ENCODE measurements at regions not wholly inside any gene's neighbourhood (a gene's known extent, or its start where the extent isn't known, plus 50 kb on each side); places are given as distances from the start of the nearest gene placed in this dataset.
A peak's percentile ranks its signal among the peaks of the same experiment; 100 is the strongest.

- DNase-seq (ENCODE audit: low spot score) = no peak
Measured at GRCh38 chr4:3343358-3343757, 50.5 kb downstream of the RGS12 start.

GRCh38 chr4:3344104-3344503, 51.3 kb downstream of the RGS12 start:
- DNase-seq (ENCODE audit: low spot score) = no peak

GRCh38 chr4:3344596-3344995, 51.8 kb downstream of the RGS12 start:
- peak; percentile 43 for DNase-seq (ENCODE audit: low spot score)

DNA sequence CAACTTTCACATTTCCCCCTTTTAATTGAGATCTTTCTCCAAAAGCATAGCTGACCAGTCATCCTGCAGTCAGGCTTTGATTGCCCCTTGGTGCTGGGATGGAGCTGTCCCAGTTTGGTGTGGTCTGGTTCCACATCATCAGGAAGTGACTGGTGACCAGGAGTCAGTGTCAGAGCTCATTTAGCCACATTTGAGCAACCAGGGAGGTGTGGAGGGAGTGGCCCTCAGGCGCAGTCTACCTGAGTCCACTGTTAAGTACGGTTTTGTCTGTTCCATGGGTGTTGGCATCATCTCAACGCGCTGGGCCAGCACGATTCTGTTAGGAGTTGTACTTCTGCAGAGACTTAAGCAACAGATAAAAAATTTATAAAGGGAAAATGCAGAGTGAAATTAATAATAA, 52.6 kb downstream of the RGS12 start:
- DNase-seq (ENCODE audit: low spot score) = no peak

DNA sequence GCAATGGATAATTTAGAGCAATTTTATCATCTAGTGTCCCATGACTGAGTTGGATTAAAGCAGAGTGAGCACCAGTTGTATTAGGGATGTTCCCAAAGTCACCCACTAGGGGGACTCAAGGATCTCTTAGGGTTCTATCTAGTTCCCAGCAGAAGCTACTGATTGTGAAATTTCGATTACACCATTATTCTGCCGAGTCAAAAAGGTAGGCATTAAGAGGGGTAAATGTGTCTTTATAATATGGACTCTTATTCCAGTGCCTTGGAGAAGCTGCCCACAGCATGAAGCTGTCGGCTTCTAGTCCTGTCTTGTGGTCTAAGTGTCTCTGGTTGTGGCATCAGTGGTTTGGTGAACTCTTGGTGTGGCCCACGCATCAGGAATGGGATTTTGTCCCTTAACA, 53.3 kb downstream of the RGS12 start:
- peak; percentile 83 for DNase-seq (ENCODE audit: low spot score)

DNA sequence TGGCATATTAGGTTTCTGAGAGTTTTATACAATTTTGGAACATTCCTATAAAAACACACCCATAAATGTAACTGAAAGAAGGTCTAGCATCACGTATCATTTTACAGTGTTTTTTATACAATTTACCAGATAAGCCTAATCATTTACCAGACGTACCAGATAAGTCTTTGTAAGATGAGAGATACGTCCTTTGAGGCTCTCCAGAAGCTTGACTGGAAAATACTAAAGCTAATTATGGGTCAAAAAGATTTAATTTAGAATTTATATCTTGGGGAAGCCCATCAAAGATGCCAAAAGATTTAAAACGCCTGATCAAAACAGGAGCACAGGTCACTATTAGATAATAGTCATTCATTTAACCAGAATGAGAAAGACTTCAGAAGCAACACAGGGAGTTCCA, 55.0 kb downstream of the RGS12 start:
- DNase-seq (ENCODE audit: low spot score) = no peak

- no peak for DNase-seq (ENCODE audit: low spot score)
Measured at GRCh38 chr4:3348621-3349020, 55.8 kb downstream of the RGS12 start.

GRCh38 chr4:3349116-3349515, 56.3 kb downstream of the RGS12 start:
- no peak for DNase-seq (ENCODE audit: low spot score)

DNA sequence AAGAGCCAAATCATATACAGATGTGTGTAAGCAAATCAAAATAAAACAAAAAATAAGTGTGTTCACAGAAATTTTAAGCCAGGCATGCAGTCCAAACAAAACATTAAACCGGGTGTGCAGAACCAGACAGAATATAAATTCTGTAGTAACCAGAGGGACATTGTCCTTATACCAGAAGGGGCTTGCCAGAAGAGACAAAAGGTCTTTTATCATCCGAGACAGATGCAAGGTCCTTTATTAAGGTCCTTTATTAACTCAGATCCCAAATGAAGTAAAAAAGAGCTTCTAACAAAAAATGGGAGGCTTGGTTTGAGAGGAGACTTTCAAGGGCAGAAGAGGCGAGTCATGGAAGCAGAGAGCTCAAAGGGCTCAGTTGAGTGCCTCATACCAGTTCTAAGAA, 59.2 kb downstream of the RGS12 start:
- DNase-seq (ENCODE audit: low spot score) = no peak

DNA sequence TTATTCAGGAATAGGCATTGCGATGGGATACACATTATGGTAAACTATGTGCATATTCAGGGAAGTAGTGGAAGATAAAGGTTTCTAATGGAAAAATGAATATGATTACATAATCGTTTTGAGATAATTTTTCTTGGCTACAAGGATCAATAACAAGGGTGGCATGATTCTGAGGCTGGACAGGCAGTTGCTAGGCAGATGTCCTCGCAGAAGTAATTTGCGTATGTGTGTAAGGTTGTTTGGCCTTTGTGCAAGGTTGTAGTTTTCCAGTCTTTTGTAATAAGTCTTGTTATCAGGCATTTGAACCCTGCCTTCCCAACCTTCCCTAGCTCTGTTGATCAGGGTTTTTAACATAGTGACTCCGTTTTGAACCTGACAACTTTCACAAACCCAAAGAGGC, 59.7 kb downstream of the RGS12 start:
- no peak for DNase-seq (ENCODE audit: low spot score)

- no peak for DNase-seq (ENCODE audit: low spot score)
Measured at GRCh38 chr4:3352941-3353594, 60.2 kb downstream of the RGS12 start.

DNA sequence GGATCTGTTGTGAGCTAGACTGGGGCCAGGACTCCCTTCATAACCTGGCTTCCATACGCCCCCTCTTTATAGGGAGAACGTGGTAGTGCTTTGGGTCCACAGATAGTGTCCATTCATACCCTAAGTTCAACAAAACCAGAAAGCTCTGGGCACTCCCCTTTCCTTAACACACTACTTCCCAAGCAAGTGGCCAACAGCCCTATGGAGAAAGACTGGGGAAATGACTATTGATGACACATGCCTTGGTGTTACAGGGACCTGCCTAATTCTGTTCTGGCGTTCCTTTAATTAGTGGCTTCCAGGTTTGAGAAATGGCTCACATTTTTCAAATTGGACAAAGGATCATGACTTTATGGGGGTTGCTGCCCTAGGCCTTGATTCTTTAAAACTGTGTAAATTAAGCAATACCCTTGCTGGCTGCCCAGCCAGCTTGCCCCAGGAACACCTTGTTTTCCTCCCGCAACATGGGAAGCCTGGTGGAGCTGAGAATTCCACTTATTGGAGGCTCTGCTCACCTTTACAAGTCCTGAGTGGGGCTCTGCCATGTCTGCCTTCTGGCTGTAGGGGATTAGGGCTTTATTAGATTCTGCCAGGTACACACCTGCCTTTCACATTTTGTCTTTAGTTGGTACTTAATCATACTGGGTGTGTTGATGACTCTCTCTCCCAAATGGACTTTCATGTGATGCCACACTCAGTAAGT, 61.1 kb downstream of the RGS12 start:
- no peak for DNase-seq (ENCODE audit: low spot score)

GRCh38 chr4:3354455-3354811, 61.6 kb downstream of the RGS12 start:
- no peak for DNase-seq (ENCODE audit: low spot score)

DNA sequence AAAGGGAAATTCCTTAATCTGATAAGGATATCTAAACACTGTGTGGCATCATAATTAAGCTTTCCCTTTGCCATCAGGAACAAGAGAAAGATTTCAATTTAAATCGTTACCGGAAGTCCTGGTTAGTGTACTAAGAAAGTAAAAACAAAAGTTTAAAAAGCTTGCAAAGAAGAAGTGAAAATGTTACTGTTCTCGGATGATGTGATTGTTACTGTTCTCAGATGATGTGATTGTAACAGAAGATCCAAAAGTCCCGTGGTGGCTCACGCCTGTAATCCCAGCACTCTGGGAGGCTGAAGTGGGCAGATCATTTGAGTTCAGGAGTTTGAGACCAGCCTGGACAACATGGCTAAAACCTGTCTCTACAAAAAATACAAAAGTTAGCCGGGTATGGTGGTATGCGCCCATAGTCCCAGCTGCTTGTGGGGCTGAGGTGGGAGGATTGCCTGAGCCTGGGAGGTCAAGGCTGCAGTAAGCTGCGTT, 62.5 kb downstream of the RGS12 start:
- DNase-seq (ENCODE audit: low spot score) = no peak

- DNase-seq (ENCODE audit: low spot score) = no peak
Measured at GRCh38 chr4:3358656-3359055, 65.8 kb downstream of the RGS12 start.

DNA sequence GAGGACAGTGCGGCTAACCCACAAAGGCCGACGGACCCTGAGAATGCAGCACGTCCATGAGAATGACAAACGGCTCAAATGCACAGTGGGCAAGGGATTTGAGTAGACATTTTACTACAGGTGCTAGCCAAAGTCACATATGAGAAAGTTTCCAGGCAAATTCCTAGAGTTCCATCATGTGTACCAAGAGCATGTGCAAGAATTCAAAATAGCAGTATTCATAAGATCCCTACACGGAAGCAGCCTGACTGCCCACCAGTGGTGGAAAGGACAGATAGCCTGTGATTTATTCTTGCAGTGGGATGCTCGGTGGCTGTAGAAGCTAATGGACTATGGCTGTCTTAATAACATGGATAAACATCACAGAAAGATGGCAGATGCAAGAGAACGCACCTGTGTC, 68.0 kb downstream of the RGS12 start:
- DNase-seq (ENCODE audit: low spot score) = no peak

DNA sequence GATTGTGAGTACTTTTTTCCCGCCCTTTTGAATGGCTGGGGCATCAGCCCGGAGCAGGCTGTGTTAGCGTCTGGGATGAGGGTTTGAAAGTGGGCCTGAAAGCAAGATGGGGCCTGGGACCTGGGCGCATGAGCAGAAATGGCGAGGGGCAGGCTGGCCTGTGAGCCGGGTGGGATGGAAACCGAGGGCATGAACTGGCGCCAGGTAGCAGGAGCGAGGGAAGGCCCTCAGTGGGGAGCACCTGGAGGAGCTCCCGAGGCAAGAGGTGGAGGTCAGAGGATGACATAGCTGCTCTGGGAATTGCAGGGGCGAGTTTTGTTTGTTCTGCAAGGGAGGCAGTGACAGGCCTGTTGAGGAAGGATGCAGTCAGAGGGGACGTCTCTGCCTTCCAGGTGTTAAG, 68.6 kb downstream of the RGS12 start:
- no peak for DNase-seq (ENCODE audit: low spot score)

DNA sequence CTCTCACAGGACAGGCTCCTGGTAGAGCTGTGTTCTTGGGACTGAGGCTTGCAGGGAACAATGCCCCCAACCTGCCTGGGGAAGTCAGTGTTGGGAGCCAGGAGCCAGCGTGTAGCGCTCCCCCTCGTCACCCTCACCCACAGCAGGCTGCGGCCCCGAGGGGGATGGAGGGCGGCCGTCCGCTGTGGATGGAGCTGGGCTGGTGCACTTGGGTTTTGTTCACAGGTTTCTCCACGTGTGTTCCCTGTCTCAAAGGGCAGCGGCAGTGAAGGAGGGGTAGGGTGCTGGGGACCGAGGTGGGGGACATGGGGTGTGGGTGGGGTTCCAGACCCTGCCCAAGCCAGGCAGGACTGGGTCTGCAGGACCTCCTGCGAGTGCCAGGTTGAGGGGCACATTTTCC, 69.1 kb downstream of the RGS12 start:
- no peak for DNase-seq (ENCODE audit: low spot score)

GRCh38 chr4:3362431-3363287, 69.8 kb downstream of the RGS12 start:
- no peak for DNase-seq (ENCODE audit: low spot score)

- no peak for DNase-seq (ENCODE audit: low spot score)
Measured at GRCh38 chr4:3363411-3364141, 70.8 kb downstream of the RGS12 start.

DNA sequence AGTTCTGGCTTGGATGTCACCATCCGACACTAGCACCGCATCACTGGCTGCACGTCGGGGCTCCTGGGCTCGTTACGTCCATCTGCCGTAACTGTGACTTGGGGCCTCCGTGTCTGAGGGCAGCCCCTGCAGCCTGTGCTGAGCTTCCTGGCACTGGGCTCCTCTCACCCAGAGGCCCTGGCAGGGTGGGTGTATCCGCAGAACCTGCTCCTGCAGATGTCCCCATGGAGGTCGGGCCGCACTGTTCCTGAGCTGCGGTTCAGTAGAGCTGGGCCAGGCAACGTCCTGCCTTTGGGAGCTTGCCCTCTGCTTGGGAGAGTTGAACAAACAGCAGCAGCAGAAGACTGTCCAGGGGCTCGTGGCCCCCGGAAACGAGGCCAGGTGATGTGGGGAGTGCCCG, 71.4 kb downstream of the RGS12 start:
- no peak for DNase-seq (ENCODE audit: low spot score)

GRCh38 chr4:3364634-3365314, 72.0 kb downstream of the RGS12 start:
- DNase-seq (ENCODE audit: low spot score) = no peak
